Endothelial cell (in vitro differentiated cells): ENCODE measurements at regions not wholly inside any gene's neighbourhood (a gene's known extent, or its start where the extent isn't known, plus 50 kb on each side); places are given as distances from the start of the nearest gene placed in this dataset.

ENCODE experiments used
- DNase-seq: peaks from one replicate; pipeline ENCODE4 v3.0.0; 2021; ENCODE audit warnings: low spot score
- H3K27ac Mint-ChIP-seq: one replicate; pipeline ENCODE4 v1.8.0; 2021; ENCODE audit warnings: mixed read lengths, inconsistent platforms; ENCODE audit not compliant: unreplicated experiment
- H3K27me3 Mint-ChIP-seq: one replicate; pipeline ENCODE4 v1.8.0; 2021; ENCODE audit warnings: mild to moderate bottlenecking, moderate library complexity, mixed read lengths, inconsistent platforms; ENCODE audit not compliant: unreplicated experiment
- H3K36me3 Mint-ChIP-seq: one replicate; pipeline ENCODE4 v1.8.0; 2021; ENCODE audit warnings: mild to moderate bottlenecking, low read depth, mixed read lengths, inconsistent platforms; ENCODE audit not compliant: unreplicated experiment
- H3K4me1 Mint-ChIP-seq: one replicate; pipeline ENCODE4 v1.8.0; 2021; ENCODE audit warnings: mild to moderate bottlenecking, mixed read lengths, inconsistent platforms; ENCODE audit not compliant: unreplicated experiment
- H3K4me3 Mint-ChIP-seq: one replicate; pipeline ENCODE4 v1.8.0; 2021; ENCODE audit warnings: mild to moderate bottlenecking, mixed read lengths, inconsistent platforms; ENCODE audit not compliant: unreplicated experiment
- H3K9me3 Mint-ChIP-seq: one replicate; pipeline ENCODE4 v1.8.0; 2021; ENCODE audit warnings: mixed read lengths, inconsistent platforms; ENCODE audit not compliant: unreplicated experiment
- CTCF ChIP-seq: fragments of 200-600 bp; sonication (generic); IDR thresholded peaks from one replicate; pipeline ENCODE4 v1.5.0; 2021; ENCODE audit warnings: antibody characterized with exemption; ENCODE audit not compliant: unreplicated experiment

DNA sequence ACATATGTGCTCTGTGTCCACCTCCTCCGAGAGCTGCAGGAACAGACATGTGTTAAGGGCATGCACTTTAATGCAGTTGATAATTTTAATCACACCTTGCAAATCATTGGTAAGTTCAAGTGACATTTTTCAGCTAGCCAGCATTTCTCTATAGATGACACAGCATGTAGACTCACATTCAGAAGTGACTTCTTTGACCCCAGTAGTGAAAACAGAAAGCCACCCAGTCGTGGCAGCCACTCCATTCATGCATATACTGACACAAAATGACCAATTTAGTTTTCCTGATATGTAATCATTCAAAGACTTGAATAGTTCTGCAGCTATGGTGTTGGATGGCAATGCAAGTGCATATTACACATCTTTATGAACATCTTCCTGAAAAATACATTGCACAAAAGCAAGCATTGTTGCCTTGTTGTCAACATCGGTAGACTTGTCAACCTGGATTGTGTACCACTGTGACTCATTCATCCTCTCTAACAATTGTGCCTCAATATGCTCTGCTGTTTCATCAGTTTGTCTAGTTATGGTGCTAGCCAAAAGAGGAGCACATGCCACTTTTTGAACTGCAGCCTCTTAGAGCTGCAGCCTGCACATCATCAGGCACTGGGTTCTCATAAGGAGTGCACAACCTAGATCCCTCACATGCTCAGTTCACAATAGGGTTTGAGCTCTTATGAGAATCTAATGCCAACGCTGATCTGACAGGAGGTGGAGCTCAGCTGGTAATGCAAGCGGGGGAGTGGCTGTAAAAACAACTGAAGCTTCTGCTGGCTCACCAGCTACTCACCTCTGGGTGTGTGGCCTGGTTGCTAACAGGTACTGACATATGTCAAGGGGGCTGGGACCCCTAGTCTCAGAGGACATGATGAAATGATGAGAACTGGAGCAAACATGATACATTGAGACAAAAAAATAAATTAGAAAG is 622.0 kb downstream of the PYDC2 start:
- TF ChIP-seq CTCF, result no peak
- no peaks in the 10 kb centered on the region for H3K9me3 Mint-ChIP-seq
- H3K4me3 Mint-ChIP-seq, result no peak overlapping the region
- no peak overlapping the region for H3K27ac Mint-ChIP-seq
- no peaks in the 10 kb centered on the region for H3K36me3 Mint-ChIP-seq
- DNase-seq, result no peak
- peaks cover 4% of the 10 kb centered on the region for H3K4me1 Mint-ChIP-seq
- no peaks in the 10 kb centered on the region for H3K27me3 Mint-ChIP-seq
